ENCODE measurements at regions not wholly inside any gene's neighbourhood (a gene's known extent, or its start where the extent isn't known, plus 50 kb on each side); places are given as distances from the start of the nearest gene placed in this dataset.

DNA sequence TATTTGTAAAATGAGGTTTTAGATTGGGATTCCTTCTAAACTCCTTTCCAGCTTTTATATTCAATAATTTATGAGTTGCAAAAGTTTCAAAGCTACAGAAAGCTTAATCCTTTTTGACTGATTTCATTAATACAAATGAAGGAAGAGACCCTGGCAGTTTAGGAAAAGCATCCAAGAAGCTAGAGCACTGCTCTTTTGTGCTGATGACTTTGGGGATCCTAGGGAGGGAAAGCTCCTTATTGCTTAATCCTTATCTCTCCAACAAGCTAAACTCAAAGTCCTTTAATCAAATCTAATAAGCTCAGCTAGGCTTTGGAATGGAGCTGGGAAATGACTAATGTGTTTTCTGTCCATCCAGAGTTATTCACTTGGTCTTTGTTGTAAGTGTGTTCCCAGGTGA, 285.4 kb downstream of the ACTR3B start:
- Histone ChIP-seq H3K4me1 (ENCODE audit: control insufficient read depth in 5 of 5, insufficient read depth in 5 of 5, low read length in 5 of 5) (no peaks in the 10 kb centered on the region), H3K9ac (ENCODE audit: insufficient read depth in 1 of 2, low read length in 2 of 2) (no peak overlapping the region), H3K4me3 (no peak overlapping the region), H3K9me3 (ENCODE audit: control insufficient read depth in 4 of 4, insufficient read depth in 3 of 4, low read length in 3 of 4) (peaks cover 0 to 11% (median 0%) of the 10 kb centered on the region in 4 donors), H3K27me3 (ENCODE audit: control insufficient read depth in 3 of 3, insufficient read depth in 3 of 3, low read length in 2 of 3) (no peaks in the 10 kb centered on the region), H3K36me3 (ENCODE audit: control insufficient read depth in 4 of 4, insufficient read depth in 4 of 4, low read length in 4 of 4) (no peaks in the 10 kb centered on the region), H3K27ac (ENCODE audit: low read depth in 1 of 2, low read length in 1 of 2) (no peak overlapping the region)
- ATAC-seq (ENCODE audit: insufficient read depth, low FRiP score) (no peak), DNase-seq (no peak)
- TF ChIP-seq, protein P1, sequence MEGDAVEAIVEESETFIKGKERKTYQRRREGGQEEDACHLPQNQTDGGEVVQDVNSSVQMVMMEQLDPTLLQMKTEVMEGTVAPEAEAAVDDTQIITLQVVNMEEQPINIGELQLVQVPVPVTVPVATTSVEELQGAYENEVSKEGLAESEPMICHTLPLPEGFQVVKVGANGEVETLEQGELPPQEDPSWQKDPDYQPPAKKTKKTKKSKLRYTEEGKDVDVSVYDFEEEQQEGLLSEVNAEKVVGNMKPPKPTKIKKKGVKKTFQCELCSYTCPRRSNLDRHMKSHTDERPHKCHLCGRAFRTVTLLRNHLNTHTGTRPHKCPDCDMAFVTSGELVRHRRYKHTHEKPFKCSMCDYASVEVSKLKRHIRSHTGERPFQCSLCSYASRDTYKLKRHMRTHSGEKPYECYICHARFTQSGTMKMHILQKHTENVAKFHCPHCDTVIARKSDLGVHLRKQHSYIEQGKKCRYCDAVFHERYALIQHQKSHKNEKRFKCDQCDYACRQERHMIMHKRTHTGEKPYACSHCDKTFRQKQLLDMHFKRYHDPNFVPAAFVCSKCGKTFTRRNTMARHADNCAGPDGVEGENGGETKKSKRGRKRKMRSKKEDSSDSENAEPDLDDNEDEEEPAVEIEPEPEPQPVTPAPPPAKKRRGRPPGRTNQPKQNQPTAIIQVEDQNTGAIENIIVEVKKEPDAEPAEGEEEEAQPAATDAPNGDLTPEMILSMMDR (IDR thresholded peaks at IDR 0.05; ENCODE audit: control extremely low read depth, extremely low read depth), result no peak

DNA sequence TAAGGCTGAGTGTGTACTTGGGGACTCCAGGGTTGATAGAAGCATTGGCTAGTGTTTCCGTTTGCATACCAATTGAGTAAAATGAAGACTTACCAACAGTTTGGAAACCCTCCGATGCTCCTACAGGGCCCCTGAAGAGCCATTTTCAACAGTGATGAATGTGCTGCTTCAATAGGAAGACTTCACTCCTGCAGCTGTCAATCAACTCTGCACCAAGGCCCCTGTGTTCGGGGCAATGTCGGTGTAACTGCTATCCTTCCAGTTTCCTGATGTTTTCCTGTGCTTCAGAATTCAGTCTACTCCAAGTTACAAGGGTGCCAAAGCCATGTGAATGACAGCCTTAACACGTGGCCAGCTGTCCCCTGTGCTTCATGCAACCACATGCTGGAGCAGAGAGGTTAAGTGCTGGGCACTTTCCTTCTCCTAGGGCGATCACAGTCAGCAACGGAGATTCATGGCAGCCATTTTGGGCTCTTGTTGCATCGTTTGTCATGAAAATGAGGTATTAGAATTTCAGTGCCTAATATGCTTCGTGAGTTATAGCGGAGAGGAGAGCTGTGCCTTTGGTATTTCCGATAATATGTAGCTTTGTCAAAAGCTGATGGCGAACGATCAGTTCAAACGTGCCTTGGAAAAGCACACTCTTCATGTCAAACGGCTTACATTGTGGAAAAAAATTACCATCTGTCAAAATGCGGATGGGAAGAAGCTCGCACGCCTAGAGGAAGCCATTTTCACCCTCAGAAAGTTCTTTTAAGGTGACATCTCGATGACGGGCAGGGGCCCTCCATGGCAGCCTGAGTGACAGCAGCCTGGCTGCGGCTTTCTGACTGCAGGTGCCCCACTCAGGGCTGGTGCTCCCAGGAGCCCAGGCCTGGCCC, 287.8 kb downstream of the ACTR3B start:
- Histone ChIP-seq H3K27me3 (ENCODE audit: control insufficient read depth in 3 of 3, insufficient read depth in 3 of 3, low read length in 2 of 3) (no peaks in the 10 kb centered on the region), H3K36me3 (ENCODE audit: control insufficient read depth in 4 of 4, insufficient read depth in 4 of 4, low read length in 4 of 4) (no peaks in the 10 kb centered on the region), H3K4me3 (no peak overlapping the region), H3K27ac (ENCODE audit: low read depth in 1 of 2, low read length in 1 of 2) (no peak overlapping the region), H3K9me3 (ENCODE audit: control insufficient read depth in 4 of 4, insufficient read depth in 3 of 4, low read length in 3 of 4) (peaks cover 0 to 11% (median 0%) of the 10 kb centered on the region in 4 donors), H3K4me1 (ENCODE audit: control insufficient read depth in 5 of 5, insufficient read depth in 5 of 5, low read length in 5 of 5) (no peaks in the 10 kb centered on the region), H3K9ac (ENCODE audit: insufficient read depth in 1 of 2, low read length in 2 of 2) (no peak overlapping the region)
- TF ChIP-seq, protein P1 (IDR thresholded peaks at IDR 0.05; ENCODE audit: control extremely low read depth, extremely low read depth), result no peak
- ATAC-seq (ENCODE audit: insufficient read depth, low FRiP score) (no peak), DNase-seq (no peak)
- WGBS, 2 donors, result 85 to 86% methylated on average over 21 of the region's 21 CpGs

DNA sequence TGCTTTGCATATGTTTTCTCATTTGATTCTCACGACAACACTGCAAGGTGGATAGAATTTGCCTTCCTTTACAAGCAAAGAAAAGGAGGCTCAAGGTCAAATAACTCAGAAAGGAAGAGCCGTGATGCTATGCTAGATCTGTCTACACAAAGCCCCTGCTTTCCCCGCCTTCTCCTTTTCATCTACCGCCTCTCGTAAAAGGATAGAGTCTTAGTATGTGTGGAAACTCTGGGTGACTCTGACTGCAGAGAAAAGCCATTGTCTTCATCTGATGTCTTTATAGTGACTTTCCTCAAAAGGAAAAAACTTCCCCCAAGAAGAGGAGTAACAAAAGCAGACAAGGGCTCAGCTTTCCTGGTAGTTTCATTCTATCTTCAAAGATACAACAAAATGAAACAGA, 292.7 kb downstream of the ACTR3B start:
- WGBS, 2 donors, result 78 to 81% methylated on average over 5 of the region's 5 CpGs
- DNase-seq (no peak), ATAC-seq (ENCODE audit: insufficient read depth, low FRiP score) (no peak)
- Histone ChIP-seq H3K9me3 (ENCODE audit: control insufficient read depth in 4 of 4, insufficient read depth in 3 of 4, low read length in 3 of 4) (peaks cover 0 to 7% (median 0%) of the 10 kb centered on the region in 4 donors), H3K36me3 (ENCODE audit: control insufficient read depth in 4 of 4, insufficient read depth in 4 of 4, low read length in 4 of 4) (no peaks in the 10 kb centered on the region), H3K27me3 (ENCODE audit: control insufficient read depth in 3 of 3, insufficient read depth in 3 of 3, low read length in 2 of 3) (no peaks in the 10 kb centered on the region), H3K4me3 (no peak overlapping the region), H3K27ac (ENCODE audit: low read depth in 1 of 2, low read length in 1 of 2) (no peak overlapping the region), H3K9ac (ENCODE audit: insufficient read depth in 1 of 2, low read length in 2 of 2) (no peak overlapping the region), H3K4me1 (ENCODE audit: control insufficient read depth in 5 of 5, insufficient read depth in 5 of 5, low read length in 5 of 5) (no peaks in the 10 kb centered on the region)
- TF ChIP-seq, protein P1 (IDR thresholded peaks at IDR 0.05; ENCODE audit: control extremely low read depth, extremely low read depth), result no peak

Data from lung (tissue), 11 donors.